ENCODE measurements at regions not wholly inside any gene's neighbourhood (a gene's known extent, or its start where the extent isn't known, plus 50 kb on each side); places are given as distances from the start of the nearest gene placed in this dataset.

DNA sequence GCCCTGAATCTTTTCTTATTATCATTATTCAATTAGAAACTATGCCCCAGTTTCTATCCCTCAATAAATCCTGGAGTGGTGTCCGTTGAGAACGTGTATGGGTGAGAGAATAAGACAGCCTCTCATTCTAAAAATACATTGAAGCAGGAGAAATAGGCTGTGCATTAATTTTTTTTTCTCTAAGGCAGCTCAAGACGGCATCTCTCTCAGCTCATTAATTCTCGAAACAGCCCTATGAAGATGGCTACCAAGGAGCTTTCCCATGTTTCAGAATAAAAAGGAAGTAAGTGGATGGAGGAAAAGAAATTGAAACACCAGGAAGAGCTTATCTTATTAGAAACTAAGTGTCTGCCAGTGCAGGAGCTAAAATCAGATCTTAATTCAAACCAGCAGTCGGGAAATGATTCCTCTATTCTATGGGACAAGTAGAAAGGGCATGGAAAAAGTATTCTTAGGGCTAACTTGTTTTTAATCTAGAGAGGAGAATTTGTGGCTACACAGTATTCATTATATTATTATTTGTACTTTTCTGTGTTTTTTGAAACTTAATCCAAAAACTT is 347.1 kb upstream of the PLD5 start:
- Histone ChIP-seq H2BK5ac (ENCODE audit: low read depth, low read length) (no peak overlapping the region), H2BK12ac (ENCODE audit: low read depth, low read length) (no peak overlapping the region), H4K5ac (ENCODE audit: insufficient read length, low read depth, low read length) (no peak overlapping the region), H3K4me2 (ENCODE audit: insufficient read depth in 1 of 2, low read depth in 2 of 2, low read length in 2 of 2) (no peak overlapping the region), H2AK5ac (ENCODE audit: low read depth, low read length) (no peak overlapping the region), H3K23me2 (ENCODE audit: low read depth, low read length) (no peaks in the 10 kb centered on the region; the same call in 1 of the 2 replicates), H4K20me1 (replicated peaks in 1 of 2; ENCODE audit: control insufficient read depth in 1 of 2, insufficient read depth in 2 of 2, low read length in 2 of 2) (no peaks in the 10 kb centered on the region), H3K4ac (replicated peaks; ENCODE audit: insufficient read length, low read depth, low read length) (no peak overlapping the region), H4K8ac (ENCODE audit: extremely low read depth, insufficient read depth, low read length) (no peak overlapping the region), H3K36me3 (ENCODE audit: control insufficient read depth in 2 of 4, insufficient read depth in 4 of 4, low read length in 3 of 4) (no peaks in the 10 kb centered on the region), H3K18ac (ENCODE audit: extremely low read depth, low read length) (no peak overlapping the region), H4K91ac (replicated peaks; ENCODE audit: insufficient read length, low read length) (no peak overlapping the region), H3K27ac (ENCODE audit: low read depth, low read length) (no peak overlapping the region), H3K9me3 (ENCODE audit: insufficient read depth in 2 of 2, low read depth in 1 of 2, low read length in 1 of 2) (no peaks in the 10 kb centered on the region), H3K9ac (replicated peaks in 1 of 4; ENCODE audit: extremely low read depth in 1 of 4, low read depth in 3 of 4, low read length in 3 of 4) (no peak overlapping the region), H3K56ac (replicated peaks; ENCODE audit: insufficient read length, low read depth, low read length) (no peak overlapping the region), H3K4me1 (replicated peaks in 1 of 4; ENCODE audit: control insufficient read depth in 3 of 4, insufficient read depth in 4 of 4, low read length in 3 of 4) (no peaks in the 10 kb centered on the region), H3K14ac (ENCODE audit: insufficient read length) (no peak overlapping the region), H3K79me1 (ENCODE audit: low read depth, low read length) (no peaks in the 10 kb centered on the region), H2AFZ (ENCODE audit: low read length) (no peak overlapping the region), H3K23ac (ENCODE audit: insufficient read length) (no peak overlapping the region), H2BK20ac (ENCODE audit: low read length) (no peak overlapping the region), H3K79me2 (ENCODE audit: control insufficient read depth in 1 of 2, insufficient read depth in 2 of 2, low read length in 2 of 2) (no peaks in the 10 kb centered on the region), H2BK15ac (ENCODE audit: low read length) (no peak overlapping the region), H3K4me3 (ENCODE audit: extremely low read depth in 1 of 4, insufficient read depth in 2 of 4, low read depth in 3 of 4, low read length in 4 of 4) (no peak overlapping the region), H3K27me3 (replicated peaks in 1 of 4; ENCODE audit: control insufficient read depth in 3 of 4, extremely low read depth in 1 of 4, insufficient read depth in 3 of 4, low read length in 3 of 4) (no peaks in the 10 kb centered on the region), H2BK120ac (replicated peaks; ENCODE audit: low read depth, low read length) (no peak overlapping the region)
- DNase-seq (ENCODE audit: low read depth in 1 of 2, low spot score in 2 of 2): no peak
- TF ChIP-seq CTBP2 (IDR thresholded peaks at IDR 0.05; ENCODE audit: borderline replicate concordance, insufficient read depth, insufficient read length, low read length) (no peak), JUN (IDR thresholded peaks at IDR 0.05; ENCODE audit: low read depth, low read length) (no peak), KDM4A (IDR thresholded peaks at IDR 0.05; ENCODE audit: low read depth, low read length, severe bottlenecking) (no peak)
- ChIA-PET POLR2A (ENCODE audit: partially characterized antibody) (no interaction called here), CTCF (ENCODE audit: partially characterized antibody) (no interaction called here)
- WGBS, 2 experiments (ENCODE audit: extremely low coverage in 1 of 2, insufficient coverage in 1 of 2, insufficient read length in 1 of 2, insufficient replicate concordance in 2 of 2, low coverage in 1 of 2, low lambda C conversion rate in 2 of 2, missing lambda C conversion rate in 1 of 2): 87% methylated on average over 5 of the region's 5 CpGs; no CpG with 5 or more reads in 1 of the 2 experiments
- no peak for FAIRE-seq
